Suppressor macrophage treated with lipopolysaccharide for 1 hour (primary cell): ENCODE measurements at regions not wholly inside any gene's neighbourhood (a gene's known extent, or its start where the extent isn't known, plus 50 kb on each side); places are given as distances from the start of the nearest gene placed in this dataset.
"Not testable (repeated sequence)": the region's sequence is repeated elsewhere in the genome, so short reads cannot be mapped to it uniquely, and the experiment has no call there.

Experiments used
- DNase-seq, 3 donors: peaks; one replicate each; pipeline ENCODE4 v3.0.0-alpha.2; 2020 to 2022

DNA sequence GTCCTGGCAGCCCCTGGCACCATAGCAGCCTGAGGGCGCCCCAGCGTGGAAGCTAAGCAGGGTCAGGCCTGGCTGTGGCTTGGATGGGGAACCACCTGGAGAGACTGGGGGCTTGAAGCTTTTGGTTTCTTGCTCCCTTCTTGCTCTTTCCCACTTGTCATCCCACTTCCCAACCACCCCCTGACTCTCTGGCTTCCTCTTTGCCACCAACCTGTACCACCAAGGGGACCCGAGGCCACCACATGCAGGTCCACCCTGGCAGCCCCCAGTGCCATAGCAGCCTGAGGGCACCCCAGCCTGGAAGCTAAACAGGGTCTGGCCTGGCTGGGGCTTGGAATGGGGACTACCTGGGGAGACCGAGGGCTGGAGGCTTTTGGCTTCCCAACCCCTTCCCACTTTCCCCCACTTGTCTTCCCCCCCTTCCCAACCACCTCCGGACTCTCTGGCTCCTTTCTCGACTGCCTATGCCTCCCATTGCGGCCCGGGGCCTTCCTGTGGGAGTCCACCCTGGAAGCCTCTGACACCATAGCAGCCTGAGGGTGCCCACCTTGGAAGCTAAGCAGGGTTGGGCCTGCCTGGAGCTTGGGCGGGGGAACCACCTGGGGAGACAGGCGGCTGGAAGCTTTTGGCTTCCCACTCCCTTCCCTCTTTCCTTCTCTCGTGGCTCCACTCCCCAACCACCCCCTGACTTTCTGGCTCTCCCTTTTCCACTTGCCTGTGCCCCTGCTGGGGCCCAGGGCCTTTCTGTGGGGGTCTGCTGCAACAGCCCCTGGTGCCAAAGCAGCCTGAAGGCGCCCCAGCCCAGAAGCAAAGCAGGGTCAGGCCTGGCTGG is 2294.4 kb downstream of the TP53TG3F start:
- no peak for DNase-seq

DNA sequence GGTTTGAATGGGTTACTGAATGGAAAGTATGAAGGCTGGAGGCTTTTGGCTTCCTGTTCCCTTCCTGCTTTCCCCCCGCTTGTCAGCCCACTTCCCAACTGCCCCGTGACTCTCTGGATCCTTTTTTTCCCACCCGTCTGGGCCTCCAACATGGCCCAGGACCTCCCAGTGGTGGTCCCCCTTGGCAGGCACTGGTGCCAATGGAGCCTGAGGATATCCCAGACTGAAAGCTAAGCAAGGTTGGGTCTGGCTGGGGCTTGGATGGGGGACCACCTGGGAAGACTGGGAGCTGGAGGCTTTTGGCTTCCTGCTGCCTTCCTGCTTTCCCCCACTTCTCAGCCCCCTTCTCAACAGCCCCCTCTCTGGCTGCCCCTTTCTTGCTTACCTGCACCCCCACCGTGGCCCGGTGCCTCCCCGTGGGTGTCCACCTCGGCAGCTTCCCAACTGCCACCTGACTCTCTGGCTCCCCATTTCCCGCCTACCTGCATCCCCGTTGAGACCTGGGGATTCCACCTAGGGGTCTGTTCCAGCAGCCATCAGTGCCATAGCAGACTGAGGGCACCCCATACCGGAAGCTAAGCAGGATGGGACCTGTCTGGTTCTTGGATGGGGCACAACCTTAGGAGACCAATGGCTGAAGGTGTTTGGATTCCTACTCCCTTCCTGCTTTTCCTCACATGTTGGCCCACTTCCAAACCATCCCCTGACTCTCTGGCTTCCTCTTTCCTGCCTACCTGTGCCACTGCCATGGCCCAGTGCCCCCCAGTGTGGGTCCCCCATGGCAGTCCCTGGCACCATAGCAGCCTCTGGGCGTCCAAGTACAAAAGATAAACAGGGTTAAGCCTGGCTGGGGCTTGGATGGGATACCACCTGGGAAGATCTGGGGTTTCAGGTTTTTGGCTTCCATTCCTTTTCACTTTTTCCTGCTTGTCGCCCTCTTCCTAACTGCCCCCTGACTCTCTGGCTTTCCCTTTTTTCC is 2295.3 kb downstream of the TP53TG3F start:
- no peak for DNase-seq

DNA sequence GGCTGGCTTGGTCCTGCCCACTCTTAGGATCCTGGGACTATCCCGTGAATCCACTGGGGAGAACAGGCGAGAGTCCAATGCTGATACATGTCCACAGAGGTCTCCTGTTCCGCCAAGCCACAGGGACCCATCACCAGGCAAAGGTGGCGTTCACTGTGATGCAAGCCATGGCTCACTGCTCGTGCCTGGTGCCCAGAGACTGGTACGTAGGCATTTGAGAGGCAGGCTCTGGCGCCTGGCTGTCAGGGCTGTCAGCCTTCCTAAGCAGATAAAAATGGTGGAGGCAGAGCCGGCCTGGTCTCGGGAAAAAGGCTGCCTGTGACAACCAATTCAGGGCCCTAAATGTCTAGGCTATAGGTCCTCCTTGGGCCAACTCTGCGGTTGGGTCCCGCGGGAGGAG is 2329.0 kb downstream of the TP53TG3F start:
- no peak for DNase-seq

DNA sequence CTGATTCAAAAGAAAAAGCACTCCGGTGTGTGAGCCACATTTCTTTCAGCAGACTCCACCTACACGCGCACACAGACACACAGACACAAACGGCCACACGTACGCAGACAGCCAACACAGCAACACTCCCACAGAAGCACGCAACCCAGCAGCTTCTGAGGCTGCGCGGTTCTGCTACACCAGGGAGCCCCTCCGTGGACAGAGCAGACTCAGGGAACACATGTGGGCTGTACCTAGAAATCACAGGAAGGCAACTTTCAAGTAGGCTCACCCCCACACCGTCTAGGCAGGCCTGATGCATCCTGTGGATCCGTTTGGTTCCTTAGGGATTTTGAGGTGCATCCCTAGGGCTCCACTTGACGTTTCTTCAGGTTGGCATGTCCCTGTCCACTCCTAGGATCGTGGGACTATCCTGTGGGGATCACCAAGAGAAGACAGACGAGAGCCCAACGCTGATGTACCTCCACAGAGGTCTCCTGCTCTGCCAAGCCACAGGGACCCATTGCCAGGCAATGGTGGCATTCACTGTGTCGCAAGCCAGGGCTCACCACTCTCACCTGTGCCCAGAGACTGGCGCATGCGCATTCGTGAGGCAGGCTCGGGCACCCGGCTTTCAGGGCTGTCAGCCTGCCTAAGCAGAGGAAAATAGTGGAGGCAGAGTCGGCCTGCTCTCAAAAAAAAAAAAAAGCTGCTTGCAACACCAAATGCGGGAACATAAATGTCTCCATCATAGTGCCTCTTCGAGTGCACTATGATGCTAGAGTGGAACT is 2333.3 kb downstream of the TP53TG3F start:
- no peak for DNase-seq

DNA sequence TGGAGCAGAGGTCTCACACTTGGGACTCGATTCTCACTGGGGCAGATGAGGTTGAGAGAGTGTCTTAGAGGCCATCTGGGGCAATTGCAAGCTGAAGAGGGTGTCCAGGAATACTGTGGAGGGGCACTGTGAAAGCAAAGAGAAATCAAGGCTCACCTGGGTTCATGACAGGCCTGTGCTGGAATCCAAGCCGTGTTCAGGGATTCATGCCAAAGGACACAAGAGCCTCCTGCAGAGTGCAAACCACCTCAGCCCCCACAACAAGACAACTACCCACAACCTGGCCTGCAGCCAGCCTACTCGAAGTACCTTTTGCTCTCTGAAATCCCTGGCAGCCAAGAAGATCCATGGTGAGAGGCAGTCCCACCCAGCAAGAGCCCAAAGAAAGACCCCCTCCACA is 2334.2 kb downstream of the TP53TG3F start:
- no peak for DNase-seq

DNA sequence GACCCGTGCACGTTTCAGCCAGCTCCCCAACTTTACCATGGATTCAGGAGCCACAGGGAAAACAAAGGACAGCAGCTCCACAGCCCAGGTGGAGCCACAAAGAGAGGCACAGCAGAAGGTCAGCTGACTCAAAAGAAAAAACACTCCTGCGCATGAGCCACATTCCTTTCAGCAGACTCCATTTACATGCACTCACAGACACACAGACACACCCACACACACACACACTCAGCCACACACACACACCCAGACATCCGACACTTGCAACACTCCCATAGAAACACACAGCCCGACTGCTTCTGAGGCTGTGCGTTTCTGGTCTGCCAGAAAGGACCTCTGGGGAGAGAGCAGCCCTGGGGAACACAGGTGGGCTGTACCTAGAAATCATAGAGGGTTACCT is 2335.5 kb downstream of the TP53TG3F start:
- DNase-seq = no peak

DNA sequence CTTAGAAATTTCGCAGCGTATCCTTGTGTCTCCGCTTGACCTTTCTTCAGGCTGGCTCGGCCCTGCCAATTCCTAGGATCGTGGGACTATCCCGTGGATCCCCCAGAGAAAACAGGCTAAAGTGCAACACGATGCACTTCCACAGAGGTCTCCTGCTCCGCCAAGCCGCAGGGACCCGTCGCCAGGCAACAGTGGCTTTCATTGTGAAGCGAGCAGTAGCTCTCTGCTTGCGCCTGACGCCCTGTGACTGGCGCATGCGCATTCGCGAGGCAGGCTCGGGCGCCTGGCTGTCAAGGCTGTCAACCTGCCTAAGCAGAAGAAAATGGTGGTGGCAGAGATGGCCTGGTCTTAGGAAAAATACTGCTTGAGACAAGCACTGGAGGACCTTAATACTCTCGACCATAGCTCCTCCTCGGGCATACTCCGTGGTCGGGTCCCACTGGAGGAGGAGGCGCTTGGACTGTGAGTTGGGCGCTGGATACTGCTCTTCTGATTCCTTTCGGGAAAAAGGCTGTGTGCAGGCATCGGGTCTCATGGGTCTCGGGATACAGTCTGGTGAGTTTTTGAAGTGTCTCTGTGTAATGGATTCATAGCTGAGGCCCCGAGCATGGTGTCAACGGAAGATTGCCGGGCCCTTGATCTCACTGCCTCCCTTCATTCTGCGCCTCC is 2336.1 kb downstream of the TP53TG3F start:
- DNase-seq = no peak

DNA sequence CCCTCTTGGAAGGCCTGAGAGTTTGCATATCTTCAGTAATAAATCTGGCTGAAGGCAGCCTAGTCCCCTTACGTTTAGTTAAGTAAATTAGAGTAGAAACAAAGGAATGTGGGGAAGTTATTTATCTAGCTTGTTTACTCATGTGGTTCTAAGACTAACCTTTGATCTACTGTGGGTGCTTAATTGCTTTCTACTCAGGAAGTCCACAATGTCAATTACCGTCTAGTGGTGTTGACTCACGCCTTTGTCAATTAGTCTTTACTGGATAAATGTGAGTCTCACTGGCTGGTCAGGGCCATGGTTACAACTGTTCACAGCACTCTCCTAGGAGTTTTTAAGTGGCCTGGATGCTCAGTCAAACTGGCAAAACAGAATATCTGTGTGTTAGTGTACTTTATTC is 2338.4 kb downstream of the TP53TG3F start:
- DNase-seq = no peak

DNA sequence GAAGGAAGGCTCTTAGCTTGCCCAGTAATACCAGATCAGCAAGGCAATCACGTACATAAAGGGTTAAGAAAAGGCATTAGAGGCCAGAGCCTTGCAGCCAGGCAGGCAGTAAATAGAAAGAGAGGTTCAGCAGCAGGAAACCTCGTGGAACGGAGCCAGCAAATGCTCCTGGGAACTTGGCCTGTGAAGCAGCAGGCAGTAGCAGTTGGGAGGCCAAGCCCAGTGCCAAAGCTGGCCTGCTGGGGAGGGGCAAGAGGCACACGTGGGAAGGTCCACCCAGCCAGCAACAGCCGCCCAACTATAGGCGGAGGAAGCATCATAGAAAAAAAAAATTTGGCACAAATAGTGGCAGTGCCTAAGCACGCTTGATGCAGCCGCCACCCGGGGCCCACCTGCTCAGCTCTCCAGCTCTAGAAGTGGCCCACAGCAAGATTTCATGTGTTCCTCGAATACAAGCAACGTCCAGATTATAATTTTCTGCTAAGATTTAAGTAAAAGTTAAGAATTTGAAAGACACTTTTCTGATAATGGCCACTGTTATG is 2339.5 kb downstream of the TP53TG3F start:
- no peak for DNase-seq

DNA sequence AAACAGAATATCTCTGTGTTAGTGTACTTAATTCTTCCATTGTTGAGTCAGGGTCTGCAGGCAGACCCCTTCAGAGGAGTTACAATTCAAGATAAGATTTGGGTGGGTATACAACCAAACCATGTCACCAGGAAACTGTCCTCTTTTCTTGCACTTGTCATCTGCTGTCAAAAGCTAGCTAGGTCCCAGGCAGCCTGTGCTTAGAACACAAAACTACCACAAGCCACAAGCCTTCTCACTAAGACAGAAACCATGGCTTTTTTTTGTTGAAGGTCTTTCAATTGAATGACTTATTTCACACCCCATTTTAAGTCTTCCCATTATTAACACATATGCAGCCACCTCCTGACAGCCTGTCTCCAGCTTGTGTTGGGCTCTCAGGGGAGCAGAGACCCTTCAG is 2345.1 kb downstream of the TP53TG3F start:
- DNase-seq = not testable (repeated sequence)

DNA sequence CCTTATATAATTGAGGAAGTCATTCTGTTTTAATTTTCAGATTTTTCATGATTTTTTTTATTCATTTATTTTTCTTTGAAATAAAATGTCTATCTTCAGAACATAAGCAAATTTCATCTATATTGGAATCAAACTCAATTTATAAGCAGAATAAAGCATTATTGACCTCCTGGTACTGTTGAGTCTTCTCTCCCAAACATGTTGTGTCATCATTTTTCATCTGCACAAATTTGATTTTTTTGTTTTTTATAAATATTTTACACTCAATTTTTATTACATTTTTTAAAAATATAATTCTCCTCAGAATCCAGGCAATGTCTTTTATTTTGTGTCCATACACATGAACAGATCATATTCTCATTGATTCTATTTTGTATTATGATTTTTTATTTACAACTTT is 2363.9 kb downstream of the TP53TG3F start:
- no peak for DNase-seq

DNA sequence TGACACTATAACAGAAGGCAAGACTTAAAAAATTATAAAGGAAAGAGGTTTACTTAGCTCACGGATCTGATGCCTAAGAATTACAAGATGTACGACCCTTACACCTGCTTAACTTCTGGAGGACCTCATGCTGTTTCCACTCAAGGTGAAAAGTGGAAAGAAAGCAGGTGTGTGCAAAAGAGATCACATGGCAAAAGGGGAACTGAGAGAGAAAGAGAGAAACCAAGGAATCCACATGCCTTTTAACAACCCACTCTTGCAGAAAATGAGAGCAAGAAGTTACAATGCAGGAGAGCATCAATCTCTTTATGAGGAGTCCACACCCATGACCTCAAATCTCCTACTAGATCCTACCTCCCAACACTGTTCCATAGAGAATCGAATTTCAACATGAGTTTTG is 2382.2 kb downstream of the TP53TG3F start:
- DNase-seq = no peak

DNA sequence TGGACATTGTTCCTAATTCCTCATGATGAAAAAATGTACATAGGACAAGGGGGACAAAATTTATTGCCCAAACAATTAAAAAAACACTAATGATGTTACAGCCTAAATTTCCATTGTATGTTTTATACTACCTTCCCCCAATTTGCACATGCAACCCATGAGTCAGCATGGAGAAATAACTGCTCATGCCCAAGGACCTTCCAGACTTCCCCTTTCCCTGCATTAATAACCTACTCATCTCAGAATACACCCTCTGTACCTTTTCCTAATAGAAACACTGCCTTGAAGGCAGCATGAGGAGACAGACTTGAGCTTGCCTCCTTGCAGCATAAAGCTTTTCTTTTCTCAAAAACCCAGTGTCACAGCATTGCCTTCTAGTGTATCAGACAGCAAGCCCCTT is 2402.8 kb downstream of the TP53TG3F start:
- DNase-seq = no peak

DNA sequence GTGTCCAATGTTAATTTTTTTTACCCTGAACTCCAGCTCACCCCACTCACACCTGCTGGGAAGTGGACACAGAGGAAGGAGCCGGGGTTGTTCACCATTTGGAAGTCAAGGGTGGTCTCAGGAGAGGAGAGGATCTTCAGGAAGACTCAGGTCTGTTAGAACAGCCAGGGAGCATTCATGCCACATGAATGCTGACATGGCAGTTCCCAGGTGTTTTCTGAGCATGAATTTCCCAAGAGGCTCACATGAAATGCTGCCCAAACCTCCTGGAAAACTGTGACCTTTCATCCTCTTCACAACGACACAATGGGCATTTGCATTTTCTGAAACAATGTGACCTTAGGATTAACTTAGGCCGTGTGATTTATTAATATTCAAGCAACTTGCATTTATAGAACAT is 2409.2 kb downstream of the TP53TG3F start:
- no peak for DNase-seq

DNA sequence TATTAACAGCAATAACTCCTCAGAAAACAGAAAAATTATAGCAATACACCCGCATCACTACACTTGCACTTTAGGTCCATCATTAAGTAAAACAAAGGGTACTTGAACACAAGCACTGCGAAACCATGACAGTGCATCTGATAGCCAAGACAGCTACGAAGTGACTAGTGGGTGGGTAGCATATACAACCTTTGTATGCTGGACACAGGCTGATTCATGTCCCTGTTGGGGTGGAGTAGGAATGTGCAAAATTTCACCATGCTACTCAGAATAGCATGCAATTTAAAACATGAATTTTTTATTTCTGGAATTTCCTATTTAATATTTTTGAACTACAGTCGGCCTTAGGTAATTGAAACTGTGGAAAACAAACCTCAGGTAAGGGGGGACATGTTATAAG is 2414.1 kb downstream of the TP53TG3F start:
- no peak for DNase-seq

DNA sequence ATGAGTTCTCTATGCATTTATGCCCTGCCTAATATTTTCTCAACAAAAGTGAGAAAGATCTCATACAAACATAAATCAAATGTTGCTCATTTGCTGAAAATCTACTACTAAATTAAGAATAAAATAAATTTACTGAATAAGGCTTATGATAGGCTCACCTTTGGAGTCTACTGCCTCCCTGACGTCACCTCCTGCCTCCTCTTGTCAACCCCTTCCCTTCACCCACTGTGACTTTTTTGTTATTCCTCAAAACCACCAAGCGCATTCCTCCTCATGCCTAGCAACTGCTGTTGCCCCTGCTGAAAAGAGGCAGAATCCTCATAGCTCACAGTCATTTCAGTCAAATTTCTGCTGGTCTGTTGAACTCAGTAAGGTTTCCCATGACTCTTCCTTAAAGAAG is 2422.2 kb downstream of the TP53TG3F start:
- DNase-seq = no peak

DNA sequence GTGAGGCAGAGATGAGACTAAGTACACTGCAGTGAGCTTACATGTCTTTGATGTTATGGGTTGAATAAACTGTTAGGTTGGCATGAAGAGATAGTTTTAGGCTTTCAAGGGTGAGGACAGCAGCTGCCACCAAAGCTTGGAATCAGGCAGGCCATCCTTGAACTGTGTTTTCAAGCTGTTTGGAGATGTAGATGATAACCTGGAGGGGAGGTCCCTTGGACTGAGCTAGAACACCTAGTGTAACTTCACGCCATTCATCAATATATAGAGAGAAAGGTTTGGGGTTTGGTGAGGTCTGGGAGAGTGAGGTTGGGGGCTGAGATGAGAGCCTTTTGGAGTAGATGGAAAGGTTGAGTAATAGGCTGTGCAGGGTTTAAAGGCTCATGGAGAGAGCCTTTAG is 2447.0 kb downstream of the TP53TG3F start:
- no peak for DNase-seq

DNA sequence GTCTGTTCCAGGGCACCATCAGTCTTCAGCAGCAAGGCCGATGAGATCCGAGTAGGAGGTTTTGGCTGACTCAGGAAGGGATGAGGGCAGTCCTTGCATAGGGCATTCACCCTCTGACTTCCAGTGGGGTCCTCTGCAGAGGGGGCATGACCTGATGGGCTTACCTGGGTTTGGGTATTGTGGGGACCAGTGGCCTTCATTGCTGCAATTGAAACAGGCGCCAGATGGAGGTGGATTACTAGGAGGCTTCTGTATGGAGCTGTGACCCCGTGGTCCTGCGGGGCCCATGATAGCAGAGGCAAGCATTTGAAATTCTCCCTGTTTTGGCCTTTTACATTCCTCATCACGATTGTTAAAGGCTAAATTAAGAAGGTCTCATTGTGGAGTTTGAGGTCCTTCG is 2448.7 kb downstream of the TP53TG3F start:
- DNase-seq = no peak

DNA sequence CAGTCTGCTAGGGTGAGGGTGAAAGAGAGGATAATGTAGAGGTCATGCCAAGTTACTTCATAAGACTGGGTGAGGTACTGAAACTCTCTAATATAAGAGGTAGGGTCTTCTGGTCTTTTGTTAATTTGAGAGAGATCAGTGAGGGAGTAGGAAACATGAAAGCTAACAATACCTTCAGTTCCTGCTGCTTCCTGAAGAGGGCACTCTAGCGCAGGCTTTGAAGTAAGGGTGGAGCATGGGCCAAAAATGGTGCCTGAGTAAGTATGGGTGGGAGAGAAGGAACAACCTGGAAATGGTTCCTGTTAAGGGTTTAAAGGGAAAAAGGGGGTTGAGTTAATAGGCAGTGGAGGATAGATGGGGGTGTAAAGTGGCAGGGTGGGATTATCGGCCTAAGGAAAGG is 2449.5 kb downstream of the TP53TG3F start:
- DNase-seq = no peak

DNA sequence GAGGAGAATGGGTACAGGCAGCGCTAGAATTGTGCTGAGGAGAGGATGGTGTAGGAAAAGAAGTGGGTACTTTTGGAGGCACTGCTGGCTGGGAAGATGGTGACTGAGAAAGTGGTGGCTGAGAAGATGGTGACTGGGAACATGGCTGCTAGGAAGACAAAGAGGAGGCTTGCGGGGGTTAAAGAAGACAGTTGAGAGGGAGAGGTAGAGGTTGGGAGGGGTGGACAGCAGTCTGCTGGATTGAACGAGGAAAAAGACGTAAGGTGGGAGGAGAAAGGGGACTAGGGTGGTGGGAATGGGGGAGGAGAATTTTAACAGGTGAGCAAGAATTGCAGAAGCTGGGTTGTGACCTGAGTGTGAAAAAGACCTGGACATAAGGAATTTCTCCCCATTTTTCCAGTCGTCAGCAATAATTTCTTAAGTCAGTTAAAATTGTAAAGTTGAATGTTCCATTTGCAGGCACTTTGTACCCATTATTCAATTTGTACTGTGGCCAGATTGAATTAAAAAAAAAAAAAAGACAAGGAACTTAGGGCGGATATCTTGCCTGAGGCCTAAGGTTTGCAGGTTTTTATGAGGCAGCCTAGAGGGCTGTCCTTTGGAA is 2450.0 kb downstream of the TP53TG3F start:
- DNase-seq = no peak

DNA sequence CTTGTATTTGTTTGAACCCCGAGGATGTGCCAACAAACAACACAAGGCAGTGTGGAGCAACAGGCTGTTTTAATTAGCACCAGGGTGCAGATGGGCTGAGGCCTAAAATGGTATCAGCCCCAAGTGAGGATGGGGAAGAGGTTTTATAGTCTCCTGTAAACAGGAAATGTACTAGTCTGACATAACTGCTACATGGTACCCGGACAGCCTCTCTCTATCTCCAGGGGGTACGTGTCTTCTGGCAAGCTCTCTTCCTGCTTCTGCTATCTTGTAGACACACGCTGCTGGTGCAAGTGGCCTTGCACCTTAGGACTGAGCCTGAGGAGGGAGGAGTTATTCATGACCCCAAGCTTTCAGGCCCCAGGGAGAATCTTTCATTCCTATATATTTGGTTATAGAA is 2451.0 kb downstream of the TP53TG3F start:
- DNase-seq = no peak

DNA sequence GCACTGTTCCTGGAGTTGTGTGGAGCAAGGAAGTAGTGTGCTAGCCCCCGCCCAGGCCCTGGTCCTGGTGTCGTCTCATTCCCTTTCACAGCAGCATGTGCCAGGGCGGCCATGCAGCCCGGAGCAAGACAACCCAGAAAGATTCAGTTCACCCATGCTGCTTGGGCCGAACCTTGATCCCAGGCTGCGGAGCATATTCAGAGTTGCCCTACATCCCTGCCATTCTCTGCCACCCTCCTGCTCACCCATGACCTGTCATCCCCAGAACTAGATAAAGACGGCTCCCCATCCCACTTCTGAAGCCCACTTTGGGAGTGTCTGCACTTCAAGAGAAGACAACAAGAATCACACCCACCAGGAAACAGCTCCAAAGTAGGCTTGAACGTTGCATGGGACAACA is 2452.5 kb downstream of the TP53TG3F start:
- DNase-seq = no peak
